GM18508 (cell line): ENCODE measurements at regions not wholly inside any gene's neighbourhood (a gene's known extent, or its start where the extent isn't known, plus 50 kb on each side); places are given as distances from the start of the nearest gene placed in this dataset.
"Not testable (repeated sequence)": the region's sequence is repeated elsewhere in the genome, so short reads cannot be mapped to it uniquely, and the experiment has no call there.

Experiments used
- ATAC-seq: cut with Tn5 transposase; IDR thresholded peaks from one replicate; pipeline ENCODE4 v1.9.1; 2021; ENCODE audit warnings: moderate number of reproducible peaks; ENCODE audit not compliant: insufficient read depth, unreplicated experiment

DNA sequence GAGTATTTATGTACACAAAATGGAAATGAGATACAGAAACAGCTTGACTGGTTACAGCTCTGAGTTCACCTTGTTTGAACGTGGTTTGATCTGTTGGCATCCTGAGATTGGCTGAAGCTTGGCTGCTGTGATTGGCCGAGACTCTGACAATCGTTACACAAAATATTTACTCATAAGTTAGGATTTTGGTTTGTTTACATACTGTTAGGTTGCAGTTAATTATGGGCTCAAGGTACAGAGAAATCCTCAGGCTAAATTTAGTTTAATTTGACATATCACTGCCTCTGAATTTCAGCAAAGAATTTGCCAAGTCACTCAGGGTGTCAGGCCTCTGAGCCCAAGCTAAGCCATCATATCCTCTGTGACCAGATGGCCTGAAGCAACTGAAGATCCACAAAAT is 227.3 kb downstream of the COPRS start:
- ATAC-seq = no peak

DNA sequence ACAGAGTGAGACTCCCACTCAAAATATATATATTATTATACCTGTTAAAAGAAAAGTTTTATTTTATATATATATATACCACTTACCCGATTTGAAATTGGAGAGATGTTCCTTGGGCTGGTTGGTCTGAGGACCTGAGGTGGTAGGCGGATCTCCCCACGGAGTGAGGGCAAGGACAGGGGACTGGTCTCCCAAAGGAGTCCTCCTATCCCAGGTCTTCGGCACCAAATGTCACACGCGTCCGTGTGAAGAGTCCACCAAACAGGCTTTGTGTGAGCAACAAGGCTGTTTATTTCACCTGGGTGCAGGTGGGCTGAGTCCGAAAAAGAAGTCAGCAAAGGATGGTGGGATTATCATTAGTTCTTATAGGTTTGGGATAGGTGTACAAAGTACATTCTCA is 228.2 kb downstream of the COPRS start:
- ATAC-seq = not testable (repeated sequence)

DNA sequence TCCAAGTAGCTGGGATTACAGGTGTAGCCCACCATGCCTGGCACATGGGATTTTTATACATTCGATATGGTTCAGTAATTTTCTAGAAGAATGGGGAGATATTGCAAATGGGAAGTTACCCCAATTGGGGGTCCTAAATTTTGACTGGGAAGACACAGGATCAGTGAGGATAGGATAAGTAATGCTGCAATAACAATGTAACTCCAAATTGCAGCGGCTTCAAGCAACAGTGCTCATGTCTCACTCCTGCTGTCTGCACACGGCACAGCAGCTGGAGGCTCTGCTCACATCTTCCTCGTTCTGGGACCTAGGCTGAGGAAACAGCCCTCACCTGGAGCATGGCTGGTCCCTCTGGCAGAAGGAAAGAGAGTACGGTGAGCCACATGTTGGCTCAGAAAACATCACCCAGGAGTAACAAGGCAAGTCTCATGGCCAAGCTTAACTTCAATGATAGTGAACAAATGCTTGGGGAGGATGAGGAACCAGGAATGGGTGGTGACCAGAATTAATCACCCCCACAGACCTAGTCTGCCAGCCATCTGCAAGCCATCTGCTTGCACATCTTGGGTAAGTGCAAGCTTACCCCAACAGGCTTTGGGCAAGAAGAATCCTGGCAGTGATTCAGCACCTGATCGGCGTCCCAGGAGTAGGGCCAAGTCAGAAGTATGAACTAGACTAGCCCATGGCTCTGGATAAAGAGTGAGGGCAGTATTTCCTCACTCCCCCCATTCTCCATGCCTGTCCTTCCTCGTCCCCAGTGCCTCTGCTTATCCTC is 229.2 kb downstream of the COPRS start:
- no peak for ATAC-seq

DNA sequence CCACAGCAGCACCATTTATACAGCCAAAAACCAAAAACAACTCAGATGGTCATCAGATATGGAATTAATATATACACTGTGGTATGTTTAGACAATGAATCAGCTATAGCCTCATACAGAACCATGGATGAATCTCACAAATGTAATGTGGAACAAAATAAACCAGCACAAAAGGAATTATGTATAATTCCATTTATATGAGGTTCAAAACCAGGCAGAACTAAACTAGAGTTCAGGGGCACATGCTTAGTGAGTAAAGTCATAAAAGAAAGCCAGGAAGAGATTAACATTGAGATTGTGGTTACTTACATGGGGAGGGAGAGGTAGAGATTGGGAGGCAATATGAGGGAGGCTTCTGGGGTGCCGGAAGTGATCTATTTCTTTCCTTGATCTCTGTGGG is 231.1 kb downstream of the COPRS start:
- no peak for ATAC-seq

DNA sequence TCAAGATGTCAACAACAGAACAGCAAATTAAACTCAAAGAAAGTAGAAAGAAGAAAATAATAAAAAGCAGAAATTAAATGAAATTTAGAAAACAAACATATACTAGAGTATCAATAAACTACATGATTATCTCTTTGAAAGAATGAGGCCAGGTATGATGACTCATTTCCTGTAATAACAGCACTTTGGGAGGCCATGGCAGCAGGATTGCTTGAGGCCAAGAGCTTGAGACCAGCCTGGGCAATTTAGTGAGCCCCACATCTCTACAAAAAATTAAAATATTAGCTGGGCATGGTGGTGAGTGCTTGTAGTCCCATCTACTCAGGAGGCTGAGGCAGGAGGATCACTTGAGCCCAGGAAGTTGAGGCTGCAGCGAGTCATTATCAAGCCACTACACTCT is 232.5 kb downstream of the RAB11FIP4 start:
- no peak for ATAC-seq

DNA sequence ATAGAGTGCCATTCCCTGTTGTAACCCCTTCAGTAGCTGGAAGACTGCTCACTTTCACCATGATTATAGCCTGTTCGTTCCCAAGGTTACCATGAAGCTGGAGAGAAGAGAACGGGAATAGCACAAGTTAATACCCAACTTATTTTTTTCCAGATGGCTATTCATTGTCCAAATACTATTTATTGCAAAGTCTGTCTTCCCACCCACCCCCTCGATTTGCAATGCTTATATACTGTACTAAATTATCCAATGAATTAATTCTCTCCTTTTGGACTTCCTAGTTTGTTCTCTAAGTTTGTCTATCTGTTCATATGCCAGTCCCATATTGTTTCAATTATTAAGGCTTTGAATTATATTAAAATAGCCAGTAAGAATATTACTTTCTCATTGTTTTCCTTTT is 231.0 kb downstream of the RAB11FIP4 start:
- no peak for ATAC-seq

DNA sequence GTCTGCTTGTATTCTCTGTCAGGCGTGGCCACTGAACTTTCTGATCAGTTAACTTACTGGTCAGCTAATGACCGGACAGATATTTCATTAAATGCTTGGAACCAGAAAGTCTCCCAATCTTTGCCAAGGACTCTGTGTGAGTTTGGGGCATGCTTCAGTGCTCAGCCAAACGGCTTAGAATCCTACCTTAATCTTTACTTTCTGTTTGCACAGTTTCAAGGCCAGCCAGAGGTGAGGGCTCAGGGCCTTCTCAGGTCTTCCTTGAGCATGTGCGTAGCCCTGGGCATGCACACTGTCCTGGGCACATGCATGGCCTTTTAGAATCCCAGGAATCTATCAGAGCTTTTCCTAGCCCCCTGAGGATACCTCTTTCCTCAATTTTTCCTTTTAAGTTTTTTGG is 230.1 kb downstream of the RAB11FIP4 start:
- no peak for ATAC-seq

DNA sequence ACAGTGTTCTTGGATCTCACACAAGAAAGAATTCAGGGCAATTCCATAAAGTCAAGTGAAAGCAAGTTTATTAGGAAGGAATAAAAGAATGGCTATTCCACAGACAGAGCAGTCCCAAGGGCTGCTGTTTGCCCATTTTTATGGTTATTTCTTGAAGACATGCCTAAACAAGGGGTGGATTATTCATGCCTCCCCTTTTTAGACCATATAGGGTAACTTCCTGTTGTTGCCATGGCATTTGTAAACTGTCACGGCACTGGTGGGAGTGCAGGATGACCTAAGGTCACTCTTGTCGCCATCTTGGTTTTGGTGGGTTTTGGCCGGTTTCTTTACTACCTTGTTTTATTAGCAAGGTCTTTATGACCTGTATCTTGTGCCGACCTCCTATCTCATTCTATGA is 219.6 kb downstream of the RAB11FIP4 start:
- ATAC-seq = not testable (repeated sequence)

DNA sequence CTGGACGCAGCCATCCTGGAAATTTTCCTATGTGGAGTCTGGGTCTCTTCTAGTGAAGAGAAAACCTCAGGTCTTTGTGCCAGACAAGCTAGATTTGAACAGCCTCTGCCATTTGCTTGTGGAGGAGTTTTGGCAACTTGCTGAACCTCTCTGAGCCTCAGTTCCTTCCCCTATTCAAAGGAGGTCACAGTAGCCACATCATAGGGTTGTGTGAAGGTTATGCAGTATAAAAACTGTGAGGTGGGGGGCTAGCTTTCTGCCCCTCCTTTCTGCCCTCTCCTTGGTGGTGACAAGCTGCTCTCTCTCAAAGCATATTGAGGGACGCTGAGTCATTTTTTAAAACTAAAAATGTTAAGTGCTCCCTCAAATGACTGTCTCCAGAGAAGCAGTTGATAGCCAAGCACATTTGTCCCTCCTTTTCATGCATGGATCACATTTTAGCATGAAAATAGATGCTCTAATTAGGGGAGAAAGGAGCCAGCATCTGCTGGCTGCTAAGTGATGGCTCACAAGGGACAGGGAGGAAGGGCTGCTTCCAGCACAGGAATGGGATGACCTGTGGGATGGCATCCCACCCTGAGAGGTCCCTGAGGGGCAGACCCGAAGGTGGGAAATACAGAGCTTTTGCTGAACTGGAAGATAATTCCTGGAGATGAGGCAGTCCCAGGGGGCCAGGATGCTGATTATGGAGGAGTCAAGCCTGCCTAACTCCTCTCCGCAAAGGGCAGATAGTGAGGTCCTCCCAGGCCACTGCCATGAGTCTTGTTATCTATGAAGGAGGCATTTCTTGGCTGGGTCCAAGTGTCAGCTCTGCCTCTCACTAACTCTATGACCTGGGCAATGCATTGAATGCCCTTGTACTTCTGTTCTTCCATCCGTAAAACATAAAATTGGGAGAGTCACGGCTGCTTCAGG is 218.8 kb downstream of the RAB11FIP4 start:
- ATAC-seq = no peak

DNA sequence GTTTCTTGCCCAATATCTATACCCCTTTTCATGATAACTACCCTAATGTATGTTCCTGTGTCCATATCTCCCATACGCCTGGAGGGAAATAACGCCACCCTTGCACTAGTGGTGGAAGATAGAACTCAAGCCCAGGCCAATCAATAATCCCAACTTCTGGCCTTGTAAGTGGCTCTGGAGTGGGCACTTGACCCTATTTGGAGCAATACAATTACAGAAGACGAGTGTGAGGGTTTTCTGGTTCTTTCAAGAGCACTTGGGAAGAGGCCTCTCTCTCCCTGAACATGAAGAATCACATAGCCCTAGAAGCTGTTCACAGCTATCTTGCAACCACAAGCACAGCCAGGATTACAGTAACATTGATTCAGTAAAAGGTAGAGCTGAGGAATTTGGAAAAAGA is 217.9 kb downstream of the RAB11FIP4 start:
- ATAC-seq = no peak

DNA sequence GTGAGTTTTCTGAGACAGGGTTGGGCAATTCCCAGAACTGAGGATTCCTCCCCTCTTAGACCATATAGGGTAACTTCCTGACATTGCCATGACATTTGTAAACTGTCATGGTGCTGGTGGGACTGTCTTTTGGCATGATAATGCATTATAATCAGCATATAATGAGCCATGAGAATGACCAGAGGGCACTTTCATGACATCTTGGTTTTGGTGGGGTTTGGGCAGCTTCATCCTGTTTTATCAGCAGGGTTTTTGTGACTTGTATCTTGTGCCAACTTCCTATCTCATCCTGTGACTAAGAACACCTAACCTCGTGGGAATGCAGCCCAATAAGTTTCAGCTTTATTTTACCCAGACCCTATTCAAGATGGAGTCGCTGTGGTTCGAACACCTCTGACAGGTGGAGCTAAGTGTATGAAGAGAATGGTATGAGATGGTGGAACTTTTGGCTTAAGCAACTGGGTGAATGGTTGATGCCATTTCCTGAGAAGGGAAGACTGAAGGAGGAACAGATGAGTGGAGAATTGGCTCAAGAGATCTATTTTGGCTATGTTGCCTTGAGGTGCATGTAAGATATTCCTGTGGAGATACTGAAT is 217.3 kb downstream of the RAB11FIP4 start:
- no peak for ATAC-seq

DNA sequence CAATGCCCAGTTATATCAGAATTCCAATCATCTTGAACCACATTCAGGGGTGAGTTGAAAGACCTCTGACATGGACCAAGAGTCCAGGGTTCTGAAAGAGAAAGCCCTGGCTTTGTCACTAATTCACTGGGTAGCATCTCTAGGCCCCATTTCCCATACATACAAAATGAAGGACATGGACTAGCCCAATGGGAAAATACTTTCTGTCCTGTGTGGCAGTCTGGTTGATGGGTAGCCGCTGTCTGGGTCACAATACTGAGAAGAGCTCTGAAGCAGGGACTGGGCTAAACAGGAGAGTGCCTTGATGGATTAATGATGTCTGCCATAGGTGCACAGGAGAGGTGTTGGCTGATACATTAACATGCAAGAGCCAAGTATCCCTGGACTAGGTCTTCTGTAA is 214.3 kb downstream of the RAB11FIP4 start:
- no peak for ATAC-seq

DNA sequence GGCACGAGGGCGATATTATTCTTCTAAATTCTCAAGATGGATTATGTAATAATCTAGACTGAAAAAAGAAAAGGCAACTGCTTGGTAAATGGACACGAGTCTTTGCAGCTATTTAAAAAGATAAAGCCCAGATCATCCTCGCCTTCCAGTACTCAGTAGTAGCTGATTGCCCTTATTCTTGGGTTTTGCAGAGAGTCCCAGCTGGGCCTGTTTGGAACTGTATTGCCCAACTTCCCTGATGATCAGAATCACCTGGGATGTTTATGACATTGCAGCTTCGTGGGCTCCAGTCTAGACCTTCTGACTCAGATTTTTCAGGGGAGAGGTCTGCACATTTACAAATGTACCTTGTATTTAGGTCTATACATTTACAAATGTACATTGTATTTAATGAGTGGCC is 213.5 kb downstream of the RAB11FIP4 start:
- no peak for ATAC-seq

DNA sequence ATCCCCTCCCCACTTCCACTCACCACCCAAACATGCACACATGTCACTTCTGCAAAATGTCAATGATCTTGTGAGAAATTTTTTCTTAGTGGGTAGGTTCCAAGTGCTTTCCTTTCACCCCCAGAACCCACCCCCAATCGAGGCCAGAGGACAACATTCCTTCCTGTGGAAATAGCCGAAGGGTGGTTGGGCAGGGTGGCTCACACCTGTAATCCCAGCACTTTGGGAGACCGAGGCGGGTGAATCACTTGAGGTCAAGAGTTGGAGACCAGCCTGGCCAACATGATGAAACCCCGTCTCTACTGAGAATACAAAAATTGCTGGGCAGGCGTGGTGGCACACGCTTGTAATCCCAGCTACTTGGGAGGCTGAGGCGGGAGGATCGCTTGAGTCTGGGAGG is 208.7 kb downstream of the RAB11FIP4 start:
- not testable (repeated sequence) for ATAC-seq

DNA sequence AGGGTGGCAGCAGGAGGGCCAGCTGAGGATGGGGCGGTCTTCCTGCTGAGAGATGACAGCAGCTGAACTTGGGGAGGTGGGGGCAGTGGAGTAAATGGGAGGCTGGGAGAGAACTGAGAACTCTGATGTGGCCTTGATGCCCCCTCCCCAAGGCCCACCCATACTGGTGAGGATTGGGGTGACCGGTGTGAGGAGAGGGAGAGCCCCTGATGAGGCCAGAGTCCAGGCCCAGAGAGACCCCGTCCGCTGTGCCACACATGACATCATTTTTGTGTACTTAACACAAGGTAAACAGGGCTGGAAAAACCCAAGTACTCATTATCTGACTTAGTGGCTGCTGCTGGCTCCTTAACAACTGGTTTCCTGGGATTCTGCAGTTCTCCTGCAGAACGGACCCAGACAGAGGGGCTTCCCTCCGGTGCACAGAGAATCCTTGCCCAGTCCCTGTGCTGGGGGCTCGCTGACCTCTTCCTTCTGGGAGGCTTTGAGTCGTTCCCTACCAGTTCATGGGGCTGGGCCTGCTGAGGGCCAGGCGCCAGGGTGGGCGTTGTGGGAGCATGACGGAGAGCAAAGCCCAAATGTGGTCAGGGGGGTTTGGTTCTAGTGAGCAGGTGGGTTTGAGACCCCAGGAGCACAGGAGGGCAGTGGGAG is 207.6 kb downstream of the RAB11FIP4 start:
- ATAC-seq = no peak

DNA sequence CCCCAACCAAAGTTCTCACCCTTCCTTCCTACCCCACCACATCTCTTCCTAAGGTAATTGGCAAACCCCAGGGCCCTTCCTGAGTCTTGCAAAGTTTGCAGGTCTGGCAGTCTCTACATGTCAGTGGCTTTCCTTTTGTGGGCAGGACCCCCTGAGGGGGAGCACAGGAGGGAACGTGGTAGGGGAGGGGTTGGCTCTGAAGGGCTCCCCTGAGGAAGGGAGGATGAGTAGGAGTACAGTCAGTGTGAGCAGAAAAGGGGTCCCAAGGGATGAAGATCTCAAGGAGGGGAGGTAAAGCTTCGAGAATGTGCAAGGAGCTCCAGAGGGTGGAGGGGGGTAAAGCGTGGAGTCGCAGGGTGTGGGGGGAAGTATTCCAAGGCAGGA is 206.9 kb downstream of the RAB11FIP4 start:
- ATAC-seq = no peak

DNA sequence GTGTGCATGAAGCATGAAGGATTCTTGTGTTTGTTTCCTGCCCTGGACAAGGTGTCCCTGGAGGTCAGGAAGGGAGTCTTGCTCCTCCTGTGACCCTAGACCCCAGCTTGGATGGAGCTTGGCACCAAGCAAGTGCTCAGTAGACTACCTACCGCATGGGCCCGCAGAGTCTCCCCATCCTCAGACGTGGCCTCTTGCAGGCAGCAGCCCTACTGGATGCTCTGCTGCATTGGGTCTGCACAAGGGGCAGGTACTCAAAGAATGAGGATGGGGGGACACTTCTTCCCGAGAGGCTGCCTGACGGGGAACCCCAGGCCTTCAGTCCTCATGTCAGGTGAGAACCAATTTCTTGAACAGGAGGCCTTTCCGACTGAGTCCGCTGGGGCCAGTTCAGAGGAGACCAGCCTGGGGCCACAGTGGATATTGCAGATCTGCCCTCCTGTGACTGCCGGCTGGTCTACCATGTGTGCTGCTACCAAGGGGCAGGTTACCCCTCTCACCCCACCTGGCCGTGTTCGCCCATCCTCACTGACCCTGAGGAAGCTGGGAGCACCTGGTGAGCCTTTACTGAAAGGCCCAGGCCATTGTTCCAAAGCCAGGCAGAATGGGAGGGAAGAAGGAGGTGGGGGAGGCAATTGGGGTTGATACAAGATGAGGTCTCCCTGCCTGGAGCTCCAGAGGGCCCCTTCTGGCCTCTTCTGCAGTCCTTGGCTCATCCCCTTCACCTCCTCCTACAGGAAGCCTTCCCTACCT is 206.3 kb downstream of the RAB11FIP4 start:
- no peak for ATAC-seq

DNA sequence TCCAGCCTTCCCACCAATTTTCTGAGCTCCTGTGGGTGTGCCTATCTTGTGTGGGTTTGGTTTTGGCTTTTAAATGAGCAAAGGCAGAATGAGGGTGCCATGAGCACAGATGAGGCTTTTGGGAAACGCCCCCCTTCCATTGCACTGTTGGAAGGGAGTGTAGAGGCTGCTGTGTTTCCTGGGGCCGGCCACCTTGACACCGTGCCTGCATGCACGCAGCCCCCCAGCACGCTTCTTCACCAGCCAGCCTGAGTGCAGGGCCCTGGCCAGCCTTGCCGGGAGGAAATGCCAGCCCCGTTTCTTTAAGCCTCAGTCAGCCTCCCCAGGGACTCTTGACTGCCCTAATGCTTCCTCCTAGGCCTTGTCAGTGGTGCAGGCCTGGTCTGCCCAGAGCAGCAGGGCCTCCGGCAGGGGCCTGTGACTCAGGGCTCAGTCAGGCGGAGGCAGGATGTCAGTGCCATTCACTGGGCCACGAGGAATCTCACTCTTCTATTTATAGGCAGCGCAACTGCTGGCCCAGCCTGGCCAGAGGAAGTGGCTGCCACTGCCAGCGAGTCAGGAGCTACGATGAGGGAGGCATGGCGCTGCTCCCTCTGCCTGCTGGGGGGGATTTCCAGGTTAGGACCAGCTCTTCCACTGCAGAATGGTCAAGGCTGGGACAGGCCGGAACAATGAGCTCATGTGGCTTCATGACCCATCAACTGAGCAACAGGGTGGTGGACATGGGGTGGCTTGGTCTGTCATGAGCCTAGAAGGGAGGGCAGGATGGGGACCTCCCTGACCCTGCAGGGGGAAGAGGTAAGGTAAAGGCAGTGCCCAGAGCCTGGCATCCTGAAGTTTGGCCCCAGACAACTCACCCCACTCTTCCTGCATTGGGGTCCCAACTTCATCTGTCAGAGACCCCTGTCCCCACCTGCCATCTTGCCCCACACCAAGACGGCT is 205.2 kb downstream of the RAB11FIP4 start:
- peak; percentile 54 for ATAC-seq
